Uterus (tissue), 2 donors: ENCODE measurements at regions not wholly inside any gene's neighbourhood (a gene's known extent, or its start where the extent isn't known, plus 50 kb on each side); places are given as distances from the start of the nearest gene placed in this dataset.

Experiments
- POLR2A ChIP-seq, 2 donors: fragments of 450-650 bp; IDR thresholded peaks; one replicate each; pipeline ENCODE4 v1.6.1; 2016; ENCODE audit warnings: antibody characterized with exemption in 2 of 2, mild to moderate bottlenecking in 1 of 2, moderate library complexity in 1 of 2
- TF ChIP-seq, protein P1 (sequence below), 4 experiments: fragments of 200-600 bp in 2 of 4; fragments of 450-650 bp in 2 of 4; sonication (generic) in 2 of 4; IDR thresholded peaks; one replicate each; pipeline ENCODE4 v1.5.1; 2016 to 2019; ENCODE audit warnings: antibody characterized with exemption in 4 of 4, mild to moderate bottlenecking in 2 of 4, moderate library complexity in 1 of 4

DNA sequence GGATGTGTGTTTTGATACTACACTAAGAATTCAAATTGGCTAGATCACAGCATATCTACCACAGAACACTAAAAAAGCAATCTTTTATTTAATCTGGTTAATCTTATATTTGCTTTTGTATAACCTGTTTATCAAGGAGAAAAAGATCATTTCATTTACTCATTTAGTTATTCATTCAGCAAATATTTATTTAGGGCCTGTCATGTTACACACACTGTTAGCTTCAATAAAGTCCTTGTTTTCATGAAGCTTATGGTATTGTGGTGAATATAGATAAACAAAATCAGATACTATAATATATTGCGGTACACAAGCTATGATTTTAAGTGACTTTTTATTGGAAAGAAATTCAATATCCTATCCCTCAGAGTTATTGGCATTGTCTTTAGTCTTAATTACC is 350.8 kb downstream of the LRFN5 start:
- TF ChIP-seq, protein P1, sequence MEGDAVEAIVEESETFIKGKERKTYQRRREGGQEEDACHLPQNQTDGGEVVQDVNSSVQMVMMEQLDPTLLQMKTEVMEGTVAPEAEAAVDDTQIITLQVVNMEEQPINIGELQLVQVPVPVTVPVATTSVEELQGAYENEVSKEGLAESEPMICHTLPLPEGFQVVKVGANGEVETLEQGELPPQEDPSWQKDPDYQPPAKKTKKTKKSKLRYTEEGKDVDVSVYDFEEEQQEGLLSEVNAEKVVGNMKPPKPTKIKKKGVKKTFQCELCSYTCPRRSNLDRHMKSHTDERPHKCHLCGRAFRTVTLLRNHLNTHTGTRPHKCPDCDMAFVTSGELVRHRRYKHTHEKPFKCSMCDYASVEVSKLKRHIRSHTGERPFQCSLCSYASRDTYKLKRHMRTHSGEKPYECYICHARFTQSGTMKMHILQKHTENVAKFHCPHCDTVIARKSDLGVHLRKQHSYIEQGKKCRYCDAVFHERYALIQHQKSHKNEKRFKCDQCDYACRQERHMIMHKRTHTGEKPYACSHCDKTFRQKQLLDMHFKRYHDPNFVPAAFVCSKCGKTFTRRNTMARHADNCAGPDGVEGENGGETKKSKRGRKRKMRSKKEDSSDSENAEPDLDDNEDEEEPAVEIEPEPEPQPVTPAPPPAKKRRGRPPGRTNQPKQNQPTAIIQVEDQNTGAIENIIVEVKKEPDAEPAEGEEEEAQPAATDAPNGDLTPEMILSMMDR (IDR thresholded peaks at IDR 0.05): no peak
- TF ChIP-seq POLR2A (IDR thresholded peaks at IDR 0.05): no peak
